GM18526 (cell line): ENCODE measurements at regions not wholly inside any gene's neighbourhood (a gene's known extent, or its start where the extent isn't known, plus 50 kb on each side); places are given as distances from the start of the nearest gene placed in this dataset.

Source experiments
- POLR2A ChIP-seq: IDR thresholded peaks from 3 replicates; pipeline ENCODE4 v1.6.1; 2011; ENCODE audit not compliant: insufficient read length; ENCODE audit errors: extremely low read depth

DNA sequence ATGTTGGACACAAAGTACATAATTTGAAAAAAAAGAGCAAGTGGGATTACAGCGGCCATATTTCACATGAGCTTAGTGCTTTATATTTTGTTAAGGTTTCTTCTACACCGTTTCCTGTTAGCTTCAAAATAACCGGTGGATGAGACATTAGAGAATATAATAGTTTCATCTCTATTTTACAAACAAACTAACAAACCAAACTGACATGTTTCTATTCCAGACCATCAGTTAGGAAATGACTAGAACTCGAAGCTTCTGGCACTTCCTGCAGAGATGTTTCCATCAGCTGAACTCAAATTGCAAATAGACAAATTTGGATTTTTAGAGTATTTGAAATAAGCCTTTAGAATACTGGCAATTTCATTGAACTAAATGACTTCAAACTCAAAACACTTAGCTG, 86.5 kb downstream of the MTRR start:
- TF ChIP-seq POLR2A, result no peak

DNA sequence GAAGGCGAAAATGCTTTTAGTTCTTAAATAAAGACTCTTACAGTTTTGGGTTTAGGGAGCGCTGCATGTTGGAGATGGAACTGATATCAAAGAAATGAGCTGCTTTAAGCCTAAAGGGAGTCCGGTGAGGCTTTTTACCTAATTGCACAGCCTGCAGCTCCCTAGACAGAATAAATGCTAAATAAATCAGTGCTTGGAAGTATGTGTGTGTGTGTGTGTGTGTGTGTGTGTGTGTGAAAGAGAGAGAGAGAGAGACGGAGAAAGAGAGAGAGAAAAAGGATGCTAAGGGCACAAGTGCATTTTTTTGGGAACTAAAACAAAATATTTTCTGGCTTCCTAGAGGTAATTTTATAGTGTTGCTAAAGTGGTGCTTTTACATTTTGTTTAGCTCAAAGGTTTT, 88.4 kb downstream of the MTRR start:
- TF ChIP-seq POLR2A, result no peak

DNA sequence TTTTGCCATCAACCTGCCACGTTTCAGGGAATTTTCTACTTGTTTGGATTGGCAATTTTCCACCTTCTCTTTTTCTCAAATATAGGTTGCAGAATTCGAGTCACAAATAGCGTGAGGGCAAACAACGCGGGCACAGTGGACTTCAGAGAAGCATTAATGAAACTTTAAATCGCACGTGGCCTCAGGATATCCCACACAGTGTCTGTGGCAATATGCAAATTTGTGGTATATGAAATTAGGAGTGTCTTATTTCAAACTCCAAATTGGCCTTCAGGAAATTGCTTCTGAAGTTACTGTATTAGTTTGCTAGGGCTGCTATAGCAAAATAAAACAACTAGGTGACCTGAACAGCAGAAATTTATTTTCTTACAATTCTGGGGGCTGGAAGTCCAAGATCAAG, 91.2 kb downstream of the MTRR start:
- TF ChIP-seq POLR2A, result no peak

DNA sequence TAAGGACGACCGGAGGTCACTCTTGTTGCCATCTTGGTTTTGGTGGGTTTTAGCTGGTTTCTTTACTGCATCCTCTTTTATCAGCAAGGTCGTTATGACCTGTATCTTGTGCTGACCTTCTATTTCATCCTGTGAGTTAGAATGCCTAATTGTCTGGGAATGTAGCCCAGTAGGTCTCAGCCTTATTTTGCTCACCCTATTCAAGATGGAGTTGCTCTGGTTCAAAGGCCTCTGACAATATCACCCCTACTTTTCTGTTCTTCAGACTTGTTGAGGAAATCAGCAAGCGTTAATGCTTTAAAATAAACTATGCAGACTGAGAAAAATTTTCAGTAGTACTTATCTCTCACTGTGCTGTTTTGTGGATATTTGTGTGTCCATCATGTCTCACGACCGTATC, 92.6 kb downstream of the MTRR start:
- TF ChIP-seq POLR2A, result no peak

DNA sequence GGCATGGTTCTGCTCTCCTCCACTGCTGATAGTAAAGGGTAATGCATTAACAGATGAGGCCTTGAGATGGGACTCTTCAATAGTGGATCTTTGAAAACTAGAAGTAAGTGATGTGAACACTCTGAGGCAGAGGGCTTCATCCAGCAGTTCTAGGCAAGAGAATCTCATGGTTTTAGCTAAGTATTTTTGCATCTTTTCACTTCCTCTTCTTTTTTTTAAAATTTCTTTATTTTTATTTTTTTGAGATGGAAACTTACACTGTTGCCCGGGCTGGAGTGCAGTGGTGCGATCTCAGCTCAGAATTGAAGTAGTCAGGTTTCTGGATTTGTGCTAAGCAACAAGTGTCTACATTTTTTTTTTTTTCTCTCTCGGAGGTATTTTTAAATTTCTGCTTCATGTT, 101.9 kb downstream of the MTRR start:
- no peak for TF ChIP-seq POLR2A

DNA sequence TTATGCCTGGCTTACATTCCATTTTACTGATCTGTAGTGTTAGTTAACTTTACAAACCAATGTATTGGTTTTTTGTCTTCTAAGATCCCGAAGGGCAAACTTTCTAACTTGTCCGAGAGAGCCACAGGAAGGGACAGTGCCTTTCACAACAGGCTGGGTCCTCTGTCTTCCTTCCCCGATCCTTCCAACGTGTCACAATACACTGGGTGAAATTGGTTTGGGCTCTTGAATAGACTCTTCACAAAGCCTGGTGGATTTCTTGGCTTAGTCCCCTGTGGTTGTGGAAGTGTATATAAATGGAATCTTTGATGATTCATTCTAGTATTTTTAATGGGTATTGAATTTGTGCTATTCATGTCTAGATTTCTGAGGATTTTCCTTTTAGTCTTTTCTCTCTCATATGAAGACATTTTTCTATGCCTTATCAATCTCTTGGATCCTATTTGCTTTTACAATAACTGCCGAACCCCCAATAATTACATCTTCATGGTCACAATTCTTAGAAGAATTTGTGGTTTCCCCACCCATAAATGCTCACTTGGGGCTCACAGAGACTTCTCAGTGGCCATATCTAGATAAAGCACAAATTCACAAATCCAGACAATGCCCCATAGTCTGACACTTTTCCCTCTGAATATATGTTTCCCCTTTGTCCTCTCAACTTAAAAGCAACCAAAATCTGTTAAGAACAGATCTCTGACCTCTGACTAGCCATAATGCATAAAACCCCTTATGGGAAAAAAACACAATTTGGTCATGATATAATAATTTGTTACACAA, 107.7 kb downstream of the MTRR start:
- TF ChIP-seq POLR2A, result no peak

DNA sequence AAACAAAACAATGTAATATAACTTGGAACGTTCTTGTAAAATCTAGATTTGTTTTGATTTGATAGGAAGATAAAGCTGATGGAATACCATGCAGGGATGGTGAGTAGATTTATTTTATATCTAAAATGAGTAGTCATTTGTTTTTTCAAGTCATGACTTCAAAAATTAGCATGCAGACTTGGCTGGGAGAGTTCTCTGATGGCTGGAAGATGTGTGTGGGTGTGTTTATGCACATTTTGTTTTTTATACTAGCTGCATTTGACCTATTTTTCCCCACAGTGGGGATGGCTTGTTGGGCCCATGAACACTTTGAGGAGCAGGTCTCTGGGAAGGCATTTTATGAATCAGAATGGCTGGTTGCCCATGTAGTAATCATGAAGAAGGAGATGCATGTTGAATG, 109.2 kb downstream of the MTRR start:
- no peak for TF ChIP-seq POLR2A

DNA sequence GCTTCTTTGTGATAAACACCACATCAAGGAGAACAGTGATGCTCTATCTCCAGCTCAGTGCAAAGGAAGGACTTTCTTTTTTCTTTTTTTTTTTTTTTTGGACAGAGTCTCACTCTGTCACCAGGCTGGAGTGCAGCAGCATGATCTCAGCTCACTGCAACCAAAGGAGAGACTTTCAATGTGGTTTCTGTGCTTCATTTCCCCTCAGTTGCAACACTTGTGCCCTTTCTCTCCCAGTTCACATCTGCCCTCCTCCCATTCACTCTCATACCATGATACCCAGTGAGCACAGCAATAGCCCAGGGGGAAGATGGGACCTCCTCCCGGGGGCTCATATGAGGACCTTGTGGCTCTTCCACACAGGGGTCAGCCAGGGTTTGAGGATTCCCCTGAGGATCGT, 110.0 kb downstream of the MTRR start:
- TF ChIP-seq POLR2A, result no peak

DNA sequence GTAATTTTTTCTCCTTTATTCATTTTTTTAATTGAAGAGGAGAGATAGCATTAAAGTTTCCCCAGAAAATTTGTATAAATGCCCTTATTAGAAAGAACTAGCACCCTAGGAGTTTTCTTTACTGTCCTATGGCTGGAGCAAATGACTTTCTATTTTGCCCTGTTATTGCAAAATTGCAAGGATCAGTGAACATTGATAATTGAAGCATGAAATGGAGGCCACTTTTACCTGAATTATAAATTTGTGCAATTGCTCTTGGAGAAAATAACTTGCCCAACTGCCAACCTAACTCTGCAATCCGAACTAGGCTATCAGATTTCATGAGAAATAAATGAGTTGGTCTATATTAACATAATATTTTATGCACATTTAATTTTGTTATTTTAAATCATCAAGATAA, 111.9 kb downstream of the MTRR start:
- TF ChIP-seq POLR2A, result no peak

DNA sequence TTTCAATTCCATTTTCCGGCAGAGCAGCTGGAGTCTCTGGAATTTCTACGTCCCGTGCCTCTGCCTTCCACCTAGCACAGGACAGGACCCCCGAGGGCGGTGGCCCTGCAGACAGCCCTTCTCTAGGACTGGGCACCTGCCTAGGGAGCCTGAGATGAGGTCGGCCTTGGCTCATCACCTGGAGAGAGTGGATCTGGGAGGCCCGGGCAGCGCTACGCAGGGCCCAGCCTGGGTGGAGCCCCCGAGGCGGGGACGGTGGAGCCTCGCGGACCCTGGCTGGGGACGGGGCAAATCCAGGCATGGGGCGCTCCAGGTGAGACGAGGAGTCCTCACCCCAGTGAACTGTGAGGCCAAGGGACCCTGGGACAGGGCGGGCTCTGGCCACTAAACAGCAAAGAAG, 114.5 kb downstream of the MTRR start:
- no peak for TF ChIP-seq POLR2A

DNA sequence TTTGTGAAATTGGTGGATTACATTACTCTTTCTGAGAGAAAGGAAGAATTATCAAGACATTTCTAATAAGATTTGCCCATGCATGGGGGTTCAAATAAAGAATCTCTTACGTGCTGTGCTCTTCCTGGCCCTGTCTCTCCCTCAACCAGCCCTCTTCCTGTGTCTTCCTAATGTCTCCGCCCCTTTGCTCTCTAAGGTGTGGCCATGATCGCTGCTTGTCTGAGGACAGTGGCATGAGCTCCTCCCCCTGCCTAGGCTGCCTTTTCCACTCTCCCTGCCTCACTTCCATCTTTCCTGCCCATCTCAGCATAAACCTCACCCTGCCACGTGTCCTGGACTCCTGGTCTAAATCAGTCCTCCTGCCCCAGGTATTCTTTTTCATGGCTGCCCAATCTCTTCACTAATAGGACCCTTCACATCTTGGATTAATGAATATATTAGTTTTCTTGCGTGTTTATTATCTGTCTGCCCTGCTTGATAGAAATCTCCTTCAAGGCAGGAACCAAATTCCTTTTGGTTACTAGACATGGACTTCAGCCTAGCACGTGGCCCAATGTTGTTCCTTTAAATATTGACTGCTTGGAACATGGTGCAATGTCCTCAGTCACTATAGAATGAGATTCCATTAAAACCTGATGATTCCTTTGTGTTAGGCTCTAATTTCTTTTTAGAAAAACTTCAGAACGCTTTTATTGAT, 122.3 kb downstream of the MTRR start:
- TF ChIP-seq POLR2A, result no peak

DNA sequence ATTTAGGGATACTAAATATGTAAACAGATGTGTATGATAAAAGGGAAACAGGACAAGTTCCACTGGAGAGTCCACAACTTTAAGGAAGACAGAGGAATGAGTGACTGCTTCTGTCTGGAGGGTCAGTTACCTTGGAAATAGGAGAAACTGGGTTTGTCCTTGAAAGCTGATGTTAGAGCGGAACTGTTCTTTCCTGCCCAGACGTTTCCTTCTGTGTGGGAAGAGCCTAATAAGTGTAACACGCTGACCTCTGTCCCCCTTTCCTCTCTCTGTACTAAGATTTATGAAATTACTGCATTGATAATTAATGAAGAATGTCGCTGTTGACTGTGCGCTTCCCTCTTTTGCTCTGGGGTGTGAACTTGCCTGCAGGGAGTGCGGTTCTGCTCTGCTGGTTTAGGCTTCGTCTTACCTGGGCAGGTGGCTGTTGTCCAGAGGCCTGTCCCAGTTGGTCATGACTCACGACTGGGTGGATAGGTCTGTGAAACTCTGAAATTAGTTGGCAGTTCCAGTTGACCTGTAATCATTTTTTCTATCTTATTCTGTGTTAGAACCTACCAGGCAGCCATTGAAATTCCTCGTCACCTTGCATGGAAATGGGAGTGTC, 126.8 kb downstream of the MTRR start:
- no peak for TF ChIP-seq POLR2A

DNA sequence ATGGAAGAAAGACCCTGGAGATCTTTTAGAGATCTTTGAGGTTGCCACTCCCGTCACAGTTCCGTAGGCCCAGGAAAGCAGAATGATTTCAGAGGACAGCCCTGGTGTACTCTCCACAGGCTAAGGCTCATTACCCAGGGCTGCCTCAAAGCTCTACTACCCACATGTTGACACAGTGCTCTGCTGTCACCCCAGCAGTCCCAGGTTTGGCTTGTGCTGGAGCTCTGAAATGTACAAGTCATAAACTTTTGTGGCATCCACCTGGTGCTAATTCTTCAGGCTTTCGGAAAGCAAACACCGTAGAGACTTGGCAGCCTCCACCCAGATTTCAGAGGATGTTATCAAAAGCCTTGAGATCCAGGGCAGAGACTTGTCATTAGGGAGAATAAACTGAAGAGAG, 136.5 kb downstream of the MTRR start:
- no peak for TF ChIP-seq POLR2A

DNA sequence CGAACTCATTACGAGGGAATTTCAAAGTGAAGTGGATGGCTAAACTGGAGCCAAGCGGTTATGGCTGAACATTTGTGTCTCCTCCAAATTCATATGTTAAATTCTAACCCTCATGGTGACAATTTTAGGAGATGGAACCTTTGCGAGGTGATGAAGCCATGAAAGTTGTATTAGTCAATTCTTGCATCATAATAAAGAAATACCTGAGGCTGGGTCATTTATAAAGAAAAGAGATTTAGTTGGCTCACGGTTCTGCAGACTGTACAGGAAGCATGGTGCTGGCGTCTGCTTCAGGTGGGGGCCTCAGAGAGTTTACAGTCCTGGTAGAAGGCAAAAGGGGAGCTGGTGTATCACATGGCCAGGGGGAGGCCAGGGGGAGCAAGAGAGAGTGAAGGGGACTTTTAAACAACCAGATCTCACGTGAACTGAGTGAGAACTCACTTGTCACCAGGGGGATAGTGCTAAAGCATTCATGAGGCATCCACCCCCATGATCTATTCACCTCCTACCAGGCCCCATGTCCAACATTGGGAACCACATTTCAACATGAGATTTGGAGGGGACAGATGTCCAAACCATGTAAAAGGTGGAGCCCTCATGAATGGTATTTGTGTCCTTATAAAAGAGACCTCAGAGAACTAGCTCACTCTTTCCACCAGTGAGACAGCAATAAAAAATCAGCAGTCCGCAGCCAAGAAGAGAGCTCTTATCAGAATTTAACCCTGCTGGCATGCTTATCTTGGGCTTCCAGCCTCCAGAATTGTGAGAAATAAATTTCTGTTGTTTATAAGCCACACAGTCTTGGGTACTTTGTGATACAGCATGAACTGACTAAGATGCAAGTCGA, 143.4 kb downstream of the MTRR start:
- TF ChIP-seq POLR2A, result no peak

DNA sequence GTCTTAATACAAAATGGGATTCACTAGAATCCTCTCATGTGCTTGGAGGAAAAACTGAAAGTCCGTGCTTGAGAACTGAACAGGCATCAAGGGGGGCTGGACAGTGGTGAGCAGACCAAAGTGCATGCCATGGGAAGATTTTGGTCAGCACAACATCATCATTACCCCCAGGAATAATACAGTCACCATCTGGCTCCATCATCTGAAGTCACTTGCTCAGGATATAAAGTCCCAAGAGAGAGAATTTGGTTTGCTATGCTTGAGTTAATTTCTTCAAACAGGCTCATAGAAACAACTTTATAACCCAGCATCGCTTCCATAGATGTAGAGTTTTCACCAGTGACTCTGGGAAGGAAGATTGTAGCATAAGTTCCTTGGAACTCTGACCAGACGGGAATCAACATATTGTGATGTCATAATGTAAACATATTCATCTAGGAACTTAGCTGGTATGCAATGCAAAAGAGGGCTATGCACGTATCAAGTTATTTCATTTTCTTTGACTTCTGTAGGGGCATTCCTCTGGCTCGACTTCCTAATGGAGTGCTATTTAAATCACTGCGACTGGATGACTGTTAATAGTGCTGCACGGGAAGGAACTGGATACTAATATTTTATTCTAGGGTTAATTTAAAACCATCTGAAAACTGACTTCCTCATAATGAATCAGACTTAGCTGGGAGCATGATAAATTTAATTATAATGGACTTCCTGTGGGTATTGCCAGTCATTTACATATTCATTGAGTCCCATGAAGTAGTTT, 145.2 kb downstream of the MTRR start:
- no peak for TF ChIP-seq POLR2A
